ENCODE measurements at regions not wholly inside any gene's neighbourhood (a gene's known extent, or its start where the extent isn't known, plus 50 kb on each side); places are given as distances from the start of the nearest gene placed in this dataset.

- TF ChIP-seq ZNF414 (CRISPR knock-in tag; IDR thresholded peaks at IDR 0.05) (no peak), SIX1 (CRISPR knock-in tag; IDR thresholded peaks at IDR 0.05; ENCODE audit: borderline replicate concordance) (no peak), ATRX (CRISPR knock-in tag; IDR thresholded peaks at IDR 0.05; ENCODE audit: borderline replicate concordance) (no peak), YEATS4 (CRISPR knock-in tag; IDR thresholded peaks at IDR 0.05; ENCODE audit: borderline replicate concordance) (no peak), RERE (CRISPR knock-in tag; IDR thresholded peaks at IDR 0.05; ENCODE audit: low read depth) (no peak), ZNF230 (CRISPR knock-in tag; IDR thresholded peaks at IDR 0.05) (no peak), NFE2 (CRISPR knock-in tag; IDR thresholded peaks at IDR 0.05) (no peak)
These were observed 162.8 kb downstream of the SREK1 start (continued) for GRCh38 chr5:66306844-66307315.
